HG03025 (cell line): ENCODE measurements at regions not wholly inside any gene's neighbourhood (a gene's known extent, or its start where the extent isn't known, plus 50 kb on each side); places are given as distances from the start of the nearest gene placed in this dataset.

Experiments
- ATAC-seq: cut with Tn5 transposase; IDR thresholded peaks from one replicate; pipeline ENCODE4 v1.9.1; 2021; ENCODE audit warnings: mild to moderate bottlenecking, moderate library complexity; ENCODE audit not compliant: unreplicated experiment, low FRiP score

GRCh38 chr4:181193131-181193930 is 1049.9 kb upstream of the TENM3 start:
- no peak for ATAC-seq

DNA sequence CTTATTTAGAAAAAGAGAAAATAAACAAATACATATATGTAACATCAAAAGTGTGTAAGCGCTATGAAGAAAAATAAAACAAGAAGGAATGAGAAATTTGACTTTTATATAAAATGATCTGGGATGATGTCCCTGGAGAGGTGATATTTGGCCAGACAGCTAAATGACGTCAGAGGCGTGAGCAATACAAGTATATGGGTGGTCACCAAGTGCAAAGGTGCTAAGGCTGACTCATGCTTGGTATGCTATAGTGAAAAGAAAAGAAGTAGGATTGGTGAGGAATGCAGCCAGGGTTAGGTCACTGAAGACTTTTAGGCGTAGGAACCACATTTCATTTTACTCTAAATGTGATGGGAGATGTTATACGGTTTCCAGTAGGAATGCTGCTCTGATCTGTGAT is 1049.1 kb upstream of the TENM3 start:
- ATAC-seq, result no peak

- no peak for ATAC-seq
Measured at GRCh38 chr4:181200076-181200475, 1043.1 kb upstream of the TENM3 start.

- no peak for ATAC-seq
Measured at GRCh38 chr4:181202240-181202639, 1041.0 kb upstream of the TENM3 start.

DNA sequence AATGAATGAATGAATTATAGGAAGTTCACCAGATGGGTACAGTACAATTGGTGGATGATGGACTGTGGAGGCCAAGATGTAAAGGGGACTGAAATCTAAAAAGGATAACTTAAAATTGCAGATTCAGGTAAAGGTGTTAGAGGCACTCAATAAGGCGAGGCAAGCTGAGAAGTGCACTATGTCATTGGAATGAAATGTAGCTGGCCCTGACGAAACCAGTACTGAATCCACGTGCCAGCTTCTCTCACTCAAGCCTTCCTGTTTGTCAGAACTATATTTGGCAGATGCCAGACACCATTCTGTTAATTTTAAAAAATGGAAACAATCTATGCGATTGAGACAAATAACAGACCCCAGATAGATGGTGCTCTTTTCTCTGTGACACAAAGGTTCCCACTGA is 1039.1 kb upstream of the TENM3 start:
- ATAC-seq, result no peak

DNA sequence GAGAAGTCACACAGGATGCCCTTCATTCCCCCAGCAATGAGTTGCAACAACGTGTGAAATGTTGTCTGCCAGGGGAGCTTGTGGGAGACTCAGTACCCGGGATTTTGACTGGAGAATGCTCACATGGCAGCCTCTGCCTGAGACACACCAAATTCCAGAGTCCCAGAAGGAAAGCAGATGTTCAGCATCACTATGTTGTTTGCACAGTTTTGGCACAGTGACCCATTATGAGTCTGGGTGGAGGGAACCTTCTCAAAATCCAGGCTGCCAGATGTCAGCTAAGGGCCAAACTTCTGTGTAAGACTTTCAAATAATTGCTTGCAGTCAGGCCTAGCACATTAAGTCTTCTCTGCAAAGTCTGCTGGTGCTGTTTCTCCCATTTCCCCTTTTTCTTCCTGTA is 1029.7 kb upstream of the TENM3 start:
- ATAC-seq, result no peak

- no peak for ATAC-seq
Measured at GRCh38 chr4:181216501-181216900, 1026.7 kb upstream of the TENM3 start.

GRCh38 chr4:181219783-181220416 is 1023.3 kb upstream of the TENM3 start:
- ATAC-seq, result no peak

DNA sequence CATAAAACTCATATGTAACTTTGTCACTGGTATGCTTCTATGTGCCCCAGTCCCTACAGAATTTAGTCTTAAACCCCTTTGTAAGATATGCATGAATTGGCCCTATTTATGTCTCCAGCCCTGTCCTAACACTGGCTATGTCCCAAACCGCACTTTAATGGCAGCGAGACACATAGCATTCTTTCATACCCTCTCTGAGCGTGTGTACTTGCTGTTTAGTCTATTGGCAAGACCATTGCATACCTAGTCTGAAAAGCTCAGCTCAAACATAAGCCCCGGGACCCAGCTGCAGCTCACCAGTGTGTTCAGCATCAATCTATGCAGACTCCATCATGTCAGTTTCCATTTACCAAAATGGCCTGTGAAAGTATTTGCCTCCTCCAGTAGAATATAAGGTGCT is 1018.4 kb upstream of the TENM3 start:
- no peak for ATAC-seq

DNA sequence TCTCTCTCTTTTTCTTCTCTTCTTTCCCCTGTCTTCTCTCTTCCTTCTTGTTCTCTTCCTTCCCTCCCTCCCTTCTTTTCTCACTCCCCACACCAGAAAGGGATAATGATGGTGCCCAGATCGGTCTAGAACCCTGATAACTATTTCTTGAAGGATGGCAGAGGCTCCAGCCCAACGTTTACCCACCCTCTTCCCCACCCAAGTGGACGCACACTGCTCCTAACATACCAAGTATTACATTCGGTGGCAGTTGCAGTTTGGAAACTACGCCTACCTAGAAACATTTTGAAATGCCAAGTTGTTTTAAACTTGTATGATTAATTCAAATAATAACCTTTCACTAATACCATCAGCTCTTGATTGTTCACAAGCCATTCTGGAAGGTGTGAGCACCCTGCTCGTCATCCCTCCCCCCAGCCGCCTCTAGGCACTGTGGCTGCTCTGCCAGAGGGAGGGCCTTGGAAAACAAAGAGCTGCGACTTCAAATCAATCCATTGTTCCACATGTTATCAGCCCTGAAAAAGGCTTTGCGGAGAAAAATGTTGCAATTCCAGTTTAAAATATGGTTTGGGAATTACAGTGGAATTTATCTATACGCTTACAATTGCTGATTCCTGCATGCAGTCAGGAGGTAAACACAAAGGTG is 1017.5 kb upstream of the TENM3 start:
- ATAC-seq, result no peak

- no peak for ATAC-seq
Measured at GRCh38 chr4:181234951-181235680, 1008.1 kb upstream of the TENM3 start.

- no peak for ATAC-seq
Measured at GRCh38 chr4:181245326-181245725, 997.9 kb upstream of the TENM3 start.

DNA sequence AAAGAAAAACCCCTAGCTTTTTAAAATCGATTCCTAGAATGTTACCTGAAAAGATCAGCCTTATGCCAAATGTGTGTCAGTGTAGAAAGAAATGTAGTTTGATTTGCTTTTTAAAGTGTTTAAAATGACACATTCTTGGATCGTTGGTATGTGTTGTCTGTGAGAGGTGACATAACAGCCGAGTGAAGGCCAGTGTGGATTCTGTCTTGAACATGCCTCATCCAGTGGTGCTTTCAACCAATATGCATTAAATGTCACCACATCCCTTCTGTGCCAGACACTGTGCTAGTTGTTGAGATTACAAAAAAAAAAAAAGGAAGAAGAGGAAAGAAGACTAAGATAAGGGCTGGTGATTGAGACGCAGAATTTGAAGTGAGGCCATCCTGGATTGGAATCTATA is 994.2 kb upstream of the TENM3 start:
- ATAC-seq, result no peak

DNA sequence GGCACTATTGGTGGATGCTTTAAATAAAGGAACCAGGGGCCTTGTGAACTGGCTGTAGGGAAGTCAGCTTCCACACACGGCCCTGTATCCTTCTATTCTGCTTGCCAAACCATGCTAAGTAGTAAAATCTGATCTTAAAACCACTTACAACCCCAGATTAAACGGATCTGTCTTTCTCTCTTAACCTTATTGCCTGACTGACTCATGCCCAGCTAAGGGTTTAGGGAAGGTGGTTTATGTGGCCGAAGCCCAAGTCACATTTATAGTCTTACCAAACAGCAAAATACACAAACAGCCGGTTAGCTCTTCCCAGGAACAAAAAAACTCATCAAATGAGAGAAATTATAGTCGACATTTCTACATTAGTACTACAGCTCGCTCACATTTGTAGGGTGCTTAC is 988.4 kb upstream of the TENM3 start:
- no peak for ATAC-seq

DNA sequence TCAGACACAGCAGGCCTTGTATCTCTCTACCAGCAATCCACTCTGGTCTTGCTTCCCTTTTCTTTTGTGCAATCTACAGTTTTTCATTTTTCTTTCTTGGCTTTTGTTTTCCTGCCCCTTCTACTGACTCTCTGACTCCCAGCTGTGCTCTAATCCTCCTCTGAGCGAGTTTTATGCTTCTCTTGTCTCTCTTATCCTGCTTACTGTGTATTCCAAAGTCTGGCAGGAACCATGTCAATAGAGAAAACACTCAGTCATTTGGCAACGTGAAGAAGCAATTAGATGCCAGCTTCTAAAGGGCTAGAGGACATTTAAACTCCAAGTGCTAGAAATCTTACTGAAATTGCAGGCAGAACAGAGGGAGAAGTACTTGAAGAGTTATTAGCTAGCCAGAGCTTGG is 984.6 kb upstream of the TENM3 start:
- no peak for ATAC-seq

GRCh38 chr4:181259081-181259709 is 984.0 kb upstream of the TENM3 start:
- ATAC-seq, result no peak

- no peak for ATAC-seq
Measured at GRCh38 chr4:181261279-181261678, 981.9 kb upstream of the TENM3 start.

GRCh38 chr4:181264893-181265292 is 978.3 kb upstream of the TENM3 start:
- ATAC-seq, result no peak

GRCh38 chr4:181265370-181265769 is 977.8 kb upstream of the TENM3 start:
- ATAC-seq, result no peak

GRCh38 chr4:181271116-181271640 is 972.0 kb upstream of the TENM3 start:
- ATAC-seq, result no peak
